Stomach (tissue), 4 donors: ENCODE measurements at regions not wholly inside any gene's neighbourhood (a gene's known extent, or its start where the extent isn't known, plus 50 kb on each side); places are given as distances from the start of the nearest gene placed in this dataset.

Experiments used
- CTCF ChIP-seq, 7 experiments: fragments of 450-650 bp in 4 of 7; fragments of 200-600 bp in 3 of 7; sonication (generic) in 3 of 7; IDR thresholded peaks; one replicate each; pipeline ENCODE4 v1.5.1; 2016 to 2019; ENCODE audit warnings: antibody characterized with exemption in 7 of 7, control low read depth in 2 of 7, mild to moderate bottlenecking in 1 of 7
- EP300 ChIP-seq: sonication (generic); formaldehyde crosslinking; IDR thresholded peaks from one replicate; pipeline ENCODE4 v1.6.1; 2017; ENCODE audit warnings: antibody characterized with exemption
- POLR2A ChIP-seq, 4 donors: fragments of 450-650 bp; IDR thresholded peaks; one replicate each; pipeline ENCODE4 v1.6.1; 2016; ENCODE audit warnings: antibody characterized with exemption in 4 of 4, control low read depth in 2 of 4, mild to moderate bottlenecking in 1 of 4, moderate library complexity in 1 of 4
- POLR2AphosphoS5 ChIP-seq, 3 donors: sonication (generic); formaldehyde crosslinking; IDR thresholded peaks; one replicate each; pipeline ENCODE4 v1.6.1; 2016; ENCODE audit warnings: antibody characterized with exemption in 3 of 3

- TF ChIP-seq CTCF (IDR thresholded peaks at IDR 0.05) = no peak
- no peak for TF ChIP-seq POLR2A (IDR thresholded peaks at IDR 0.05)
- TF ChIP-seq EP300 = no peak
- no peak for TF ChIP-seq POLR2AphosphoS5 (IDR thresholded peaks at IDR 0.05)
These were observed 138.9 kb upstream of the RARB start for GRCh38 chr3:25289156-25289555.
